Trophoblast cell (in vitro differentiated cells and primary cell): ENCODE measurements at regions not wholly inside any gene's neighbourhood (a gene's known extent, or its start where the extent isn't known, plus 50 kb on each side); places are given as distances from the start of the nearest gene placed in this dataset.
"Not testable (repeated sequence)": the region's sequence is repeated elsewhere in the genome, so short reads cannot be mapped to it uniquely, and the experiment has no call there.

ENCODE experiments used
- DNase-seq, 2 donors: peaks; one replicate each; pipeline ENCODE4 v3.0.0-alpha.2; 2016
- H2AFZ ChIP-seq: 2 replicates; pipeline ENCODE4 v1.6.1; 2013; ENCODE audit warnings: low read length, moderate library complexity, mild to moderate bottlenecking; ENCODE audit not compliant: insufficient read depth, poor library complexity
- H2AK5ac ChIP-seq: 2 replicates; pipeline ENCODE4 v1.6.1; 2013; ENCODE audit warnings: mild to moderate bottlenecking, low read length
- H2BK120ac ChIP-seq: 2 replicates; pipeline ENCODE4 v1.6.1; 2013; ENCODE audit warnings: low read length, mild to moderate bottlenecking, moderate library complexity; ENCODE audit not compliant: insufficient read depth, poor library complexity
- H2BK12ac ChIP-seq: 2 replicates; pipeline ENCODE4 v1.6.1; 2013; ENCODE audit warnings: mild to moderate bottlenecking, low read length, moderate library complexity
- H2BK5ac ChIP-seq: 2 replicates; pipeline ENCODE4 v1.6.1; 2013; ENCODE audit warnings: low read length, low read depth, moderate library complexity, mild to moderate bottlenecking; ENCODE audit not compliant: poor library complexity
- H3K14ac ChIP-seq: 2 replicates; pipeline ENCODE4 v1.6.1; 2013; ENCODE audit warnings: mild to moderate bottlenecking, low read length
- H3K18ac ChIP-seq: 2 replicates; pipeline ENCODE4 v1.6.1; 2013; ENCODE audit warnings: mild to moderate bottlenecking, low read length
- H3K23ac ChIP-seq: 2 replicates; pipeline ENCODE4 v1.6.1; 2013; ENCODE audit warnings: low read length
- H3K27ac ChIP-seq: 2 replicates; pipeline ENCODE4 v1.5.1; 2013; ENCODE audit warnings: low read depth, mild to moderate bottlenecking, inconsistent platforms, low read length, moderate library complexity
- H3K27me3 ChIP-seq: 2 replicates; pipeline ENCODE4 v1.6.1; 2013; ENCODE audit warnings: inconsistent platforms, mild to moderate bottlenecking, low read length, moderate library complexity; ENCODE audit not compliant: insufficient read depth
- H3K36me3 ChIP-seq, 2 experiments: 1 replicate in 1 of 2; 2 replicates in 1 of 2; pipeline ENCODE4 v1.6.1; 2013; ENCODE audit warnings: low read length in 2 of 2, mild to moderate bottlenecking in 2 of 2, moderate library complexity in 1 of 2; ENCODE audit not compliant: insufficient read depth in 2 of 2, control insufficient read depth in 1 of 2
- H3K4ac ChIP-seq: 2 replicates; pipeline ENCODE4 v1.6.1; 2013; ENCODE audit warnings: low read depth, mild to moderate bottlenecking, low read length, moderate library complexity
- H3K4me1 ChIP-seq, 2 experiments: 1 replicate in 1 of 2; 2 replicates in 1 of 2; pipeline ENCODE4 v1.6.1; 2013; ENCODE audit warnings: low read length in 2 of 2, mild to moderate bottlenecking in 2 of 2, moderate library complexity in 1 of 2; ENCODE audit not compliant: insufficient read depth in 2 of 2, control insufficient read depth in 1 of 2
- H3K4me2 ChIP-seq: 2 replicates; pipeline ENCODE4 v1.6.1; 2013; ENCODE audit warnings: inconsistent platforms, mild to moderate bottlenecking, low read length, moderate library complexity
- H3K4me3 ChIP-seq: 2 replicates; pipeline ENCODE4 v1.5.1; 2013; ENCODE audit warnings: mild to moderate bottlenecking, low read depth, low read length, inconsistent platforms
- H3K79me1 ChIP-seq: one replicate; pipeline ENCODE4 v1.6.1; 2013; ENCODE audit warnings: low read length
- H3K79me2 ChIP-seq: 2 replicates; pipeline ENCODE4 v1.6.1; 2013; ENCODE audit warnings: low read length, mild to moderate bottlenecking; ENCODE audit not compliant: control insufficient read depth, insufficient read depth, poor library complexity
- H3K9ac ChIP-seq: 2 replicates; pipeline ENCODE4 v1.6.1; 2013; ENCODE audit warnings: mild to moderate bottlenecking, low read length
- H3K9me3 ChIP-seq: 2 replicates; pipeline ENCODE4 v1.6.1; 2013; ENCODE audit warnings: low read depth, mild to moderate bottlenecking, control low read depth, inconsistent platforms, low read length; ENCODE audit not compliant: insufficient read depth
- H4K12ac ChIP-seq: 2 replicates; pipeline ENCODE4 v1.6.1; 2013; ENCODE audit warnings: low read depth, mild to moderate bottlenecking, low read length, moderate library complexity
- H4K8ac ChIP-seq: 2 replicates; pipeline ENCODE4 v1.6.1; 2013; ENCODE audit warnings: low read depth, mild to moderate bottlenecking, low read length, moderate library complexity
- H4K91ac ChIP-seq: one replicate; pipeline ENCODE4 v1.6.1; 2013; ENCODE audit warnings: low read depth, mild to moderate bottlenecking, low read length, moderate library complexity
- WGBS: extraction: QIAGEN DNeasy Blood & Tissue Kit; methylation state at CpG from one replicate; pipeline ENCODE4 v1.1.7; 2013; ENCODE audit warnings: missing lambda C conversion rate; ENCODE audit not compliant: insufficient read length, insufficient coverage; ENCODE audit errors: extremely low coverage; 5-methylcytosine and 5-hydroxymethylcytosine counted together

GRCh38 chr3:26932752-26933151 lies 310.2 kb downstream of the LRRC3B start:
- Histone ChIP-seq H3K14ac (no peak overlapping the region), H4K91ac (no peak overlapping the region), H3K23ac (no peak overlapping the region), H3K9ac (no peak overlapping the region), H2BK12ac (no peak overlapping the region), H2AFZ (no peak overlapping the region), H4K8ac (no peak overlapping the region), H2BK120ac (no peak overlapping the region), H2BK5ac (no peak overlapping the region), H3K18ac (no peak overlapping the region), H3K27me3 (no peaks in the 10 kb centered on the region), H3K4me1 (no peaks in the 10 kb centered on the region), H3K4me2 (no peak overlapping the region), H2AK5ac (no peak overlapping the region), H3K79me1 (no peaks in the 10 kb centered on the region), H4K12ac (no peak overlapping the region), H3K79me2 (no peaks in the 10 kb centered on the region), H3K27ac (no peak overlapping the region), H3K36me3 (no peaks in the 10 kb centered on the region), H3K4ac (no peak overlapping the region), H3K4me3 (no peak overlapping the region), H3K9me3 (no peaks in the 10 kb centered on the region)
- no CpG with 5 or more reads among the region's 3 CpGs for WGBS
- DNase-seq, result no peak

- not testable (repeated sequence) for H3K9ac ChIP-seq, H3K14ac ChIP-seq, H3K27me3 ChIP-seq, H2BK5ac ChIP-seq, H3K4me3 ChIP-seq, H3K4me1 ChIP-seq, H2AK5ac ChIP-seq, DNase-seq, H3K79me1 ChIP-seq, H3K79me2 ChIP-seq, H3K27ac ChIP-seq, H2AFZ ChIP-seq, H4K8ac ChIP-seq, H3K4me2 ChIP-seq, H4K91ac ChIP-seq, H3K4ac ChIP-seq, H3K36me3 ChIP-seq, H3K23ac ChIP-seq, H4K12ac ChIP-seq, H3K18ac ChIP-seq, H2BK12ac ChIP-seq, H2BK120ac ChIP-seq, H3K9me3 ChIP-seq
- no CpG with 5 or more reads among the region's 4 CpGs for WGBS
Measured at GRCh38 chr3:26945480-26945879, 322.9 kb downstream of the LRRC3B start.

GRCh38 chr3:26960382-26960781 lies 337.8 kb downstream of the LRRC3B start:
- Histone ChIP-seq H2AFZ (no peak overlapping the region), H3K79me2 (no peaks in the 10 kb centered on the region), H3K9me3 (peaks cover 3% of the 10 kb centered on the region), H2BK120ac (no peak overlapping the region), H3K27me3 (no peaks in the 10 kb centered on the region), H2BK12ac (no peak overlapping the region), H3K14ac (no peak overlapping the region), H3K27ac (no peak overlapping the region), H3K23ac (no peak overlapping the region), H3K4me1 (no peaks in the 10 kb centered on the region), H3K4me3 (no peak overlapping the region), H3K36me3 (no peaks in the 10 kb centered on the region), H2AK5ac (no peak overlapping the region), H4K12ac (no peak overlapping the region), H3K9ac (no peak overlapping the region), H3K4ac (no peak overlapping the region), H3K79me1 (no peaks in the 10 kb centered on the region), H4K8ac (no peak overlapping the region), H4K91ac (no peak overlapping the region), H3K18ac (no peak overlapping the region), H3K4me2 (no peak overlapping the region), H2BK5ac (no peak overlapping the region)
- whole genome bisulfite sequencing, result no CpG with 5 or more reads among the region's 1 CpG
- no peak for DNase-seq

GRCh38 chr3:26962492-26963360 lies 340.2 kb downstream of the LRRC3B start:
- Histone ChIP-seq H3K79me1 (no peaks in the 10 kb centered on the region), H3K4me3 (no peak overlapping the region), H3K4me2 (no peak overlapping the region), H3K9me3 (peaks cover 3% of the 10 kb centered on the region), H3K79me2 (no peaks in the 10 kb centered on the region), H3K18ac (no peak overlapping the region), H3K27ac (no peak overlapping the region), H2BK120ac (no peak overlapping the region), H2AFZ (no peak overlapping the region), H3K27me3 (no peaks in the 10 kb centered on the region), H4K8ac (no peak overlapping the region), H4K91ac (no peak overlapping the region), H3K4ac (no peak overlapping the region), H4K12ac (no peak overlapping the region), H3K9ac (no peak overlapping the region), H3K23ac (no peak overlapping the region), H3K14ac (no peak overlapping the region), H2BK12ac (no peak overlapping the region), H3K4me1 (no peaks in the 10 kb centered on the region), H2BK5ac (no peak overlapping the region), H2AK5ac (no peak overlapping the region), H3K36me3 (no peaks in the 10 kb centered on the region)
- no peak for DNase-seq
- WGBS, result no CpG with 5 or more reads among the region's 6 CpGs
